ENCODE measurements at regions not wholly inside any gene's neighbourhood (a gene's known extent, or its start where the extent isn't known, plus 50 kb on each side); places are given as distances from the start of the nearest gene placed in this dataset.

DNA sequence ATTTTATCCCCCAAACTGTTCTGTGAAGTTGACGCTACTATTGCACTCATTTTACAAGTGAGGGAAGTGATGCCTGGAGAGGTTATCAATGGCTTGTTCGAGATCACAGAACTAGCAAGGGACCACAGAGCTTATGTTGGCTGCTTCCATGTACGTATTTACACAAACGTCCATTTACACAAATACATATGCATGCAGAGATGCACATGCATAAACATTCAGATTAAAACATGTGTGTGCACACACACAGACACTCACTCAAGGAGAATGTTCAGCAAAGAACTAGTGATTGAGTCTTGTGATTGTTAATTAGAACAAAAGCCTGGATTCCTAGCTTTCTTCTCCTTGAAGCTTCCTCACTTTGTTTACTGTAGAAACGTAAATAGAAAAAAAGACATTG, 321.5 kb upstream of the CHD6 start:
- TF ChIP-seq POLR2A (IDR thresholded peaks at IDR 0.05), result no peak
- TF ChIP-seq, protein P1, sequence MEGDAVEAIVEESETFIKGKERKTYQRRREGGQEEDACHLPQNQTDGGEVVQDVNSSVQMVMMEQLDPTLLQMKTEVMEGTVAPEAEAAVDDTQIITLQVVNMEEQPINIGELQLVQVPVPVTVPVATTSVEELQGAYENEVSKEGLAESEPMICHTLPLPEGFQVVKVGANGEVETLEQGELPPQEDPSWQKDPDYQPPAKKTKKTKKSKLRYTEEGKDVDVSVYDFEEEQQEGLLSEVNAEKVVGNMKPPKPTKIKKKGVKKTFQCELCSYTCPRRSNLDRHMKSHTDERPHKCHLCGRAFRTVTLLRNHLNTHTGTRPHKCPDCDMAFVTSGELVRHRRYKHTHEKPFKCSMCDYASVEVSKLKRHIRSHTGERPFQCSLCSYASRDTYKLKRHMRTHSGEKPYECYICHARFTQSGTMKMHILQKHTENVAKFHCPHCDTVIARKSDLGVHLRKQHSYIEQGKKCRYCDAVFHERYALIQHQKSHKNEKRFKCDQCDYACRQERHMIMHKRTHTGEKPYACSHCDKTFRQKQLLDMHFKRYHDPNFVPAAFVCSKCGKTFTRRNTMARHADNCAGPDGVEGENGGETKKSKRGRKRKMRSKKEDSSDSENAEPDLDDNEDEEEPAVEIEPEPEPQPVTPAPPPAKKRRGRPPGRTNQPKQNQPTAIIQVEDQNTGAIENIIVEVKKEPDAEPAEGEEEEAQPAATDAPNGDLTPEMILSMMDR (IDR thresholded peaks at IDR 0.05), result no peak
